ENCODE measurements at regions not wholly inside any gene's neighbourhood (a gene's known extent, or its start where the extent isn't known, plus 50 kb on each side); places are given as distances from the start of the nearest gene placed in this dataset.
A peak's percentile ranks its signal among the peaks of the same experiment; 100 is the strongest.

DNA sequence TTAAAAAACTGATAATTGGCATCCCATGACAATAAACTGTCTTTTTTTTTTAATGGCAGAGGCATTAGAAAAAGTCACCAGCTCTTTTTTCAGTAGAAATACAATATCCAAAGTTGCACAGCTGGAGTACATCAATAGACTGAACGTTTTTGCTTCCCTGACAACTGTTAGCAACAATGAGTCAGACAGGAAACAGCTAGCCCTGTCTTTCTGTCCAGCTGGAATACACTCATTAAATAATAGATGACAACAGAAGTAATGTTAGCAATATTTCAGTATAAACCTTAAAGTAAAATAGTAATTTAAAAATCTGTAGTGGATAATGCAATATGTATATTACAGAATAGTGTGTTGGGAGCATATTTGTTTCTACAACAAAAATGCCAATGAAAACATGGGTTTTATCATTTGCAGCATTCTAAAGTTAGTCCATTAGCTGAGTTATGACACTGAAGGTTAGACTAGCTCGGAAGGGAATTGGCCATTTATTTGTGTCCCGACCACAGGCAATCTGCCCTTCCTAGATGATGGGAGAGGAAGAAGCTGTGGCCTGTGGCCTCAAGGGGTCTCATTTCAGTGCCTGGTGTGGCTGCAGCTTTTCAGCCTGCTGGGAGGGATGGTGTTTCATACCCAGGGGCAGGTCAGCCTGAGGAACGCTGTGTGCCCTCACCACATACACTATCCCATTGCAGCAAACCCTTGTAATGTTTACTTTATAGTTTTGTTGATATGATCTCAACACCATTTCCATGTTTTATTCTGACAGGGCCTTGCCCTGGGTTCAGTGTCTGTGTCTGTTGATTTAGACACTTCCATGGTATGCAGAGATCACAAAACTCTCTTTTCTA, 173.3 kb downstream of the SLC16A9 start:
- Histone ChIP-seq H2BK12ac (ENCODE audit: low read depth, low read length) (no peak overlapping the region), H4K91ac (replicated peaks; ENCODE audit: insufficient read length, low read length) (no peak overlapping the region), H3K79me1 (ENCODE audit: low read depth, low read length) (no peaks in the 10 kb centered on the region), H2BK120ac (replicated peaks; ENCODE audit: low read depth, low read length) (no peak overlapping the region), H4K20me1 (replicated peaks in 1 of 2; ENCODE audit: control insufficient read depth in 1 of 2, insufficient read depth in 2 of 2, low read length in 2 of 2) (no peaks in the 10 kb centered on the region), H2BK20ac (ENCODE audit: low read length) (no peak overlapping the region), H2BK5ac (ENCODE audit: low read depth, low read length) (no peak overlapping the region), H3K18ac (ENCODE audit: extremely low read depth, low read length) (no peak overlapping the region), H3K14ac (ENCODE audit: insufficient read length) (no peak overlapping the region), H3K27ac (ENCODE audit: low read depth, low read length) (no peak overlapping the region), H2BK15ac (ENCODE audit: low read length) (no peak overlapping the region), H3K4ac (replicated peaks; ENCODE audit: insufficient read length, low read depth, low read length) (no peak overlapping the region), H4K8ac (ENCODE audit: extremely low read depth, insufficient read depth, low read length) (no peak overlapping the region), H3K27me3 (replicated peaks in 1 of 4; ENCODE audit: control insufficient read depth in 3 of 4, extremely low read depth in 1 of 4, insufficient read depth in 3 of 4, low read length in 3 of 4) (no peaks in the 10 kb centered on the region), H3K4me3 (ENCODE audit: extremely low read depth in 1 of 4, insufficient read depth in 2 of 4, low read depth in 3 of 4, low read length in 4 of 4) (no peak overlapping the region), H2AFZ (ENCODE audit: low read length) (no peak overlapping the region), H3K23ac (ENCODE audit: insufficient read length) (no peak overlapping the region), H3K4me1 (replicated peaks in 1 of 4; ENCODE audit: control insufficient read depth in 3 of 4, insufficient read depth in 4 of 4, low read length in 3 of 4) (peaks cover 0 to 4% (median 1%) of the 10 kb centered on the region in 4 experiments; a peak in 2 of 7 replicates), H4K5ac (ENCODE audit: insufficient read length, low read depth, low read length) (no peak overlapping the region), H3K23me2 (ENCODE audit: low read depth, low read length) (no peaks in the 10 kb centered on the region), H2AK5ac (ENCODE audit: low read depth, low read length) (no peak overlapping the region), H3K9ac (replicated peaks in 1 of 4; ENCODE audit: extremely low read depth in 1 of 4, low read depth in 3 of 4, low read length in 3 of 4) (no peak overlapping the region), H3K79me2 (ENCODE audit: control insufficient read depth in 1 of 2, insufficient read depth in 2 of 2, low read length in 2 of 2) (no peaks in the 10 kb centered on the region), H3K4me2 (ENCODE audit: insufficient read depth in 1 of 2, low read depth in 2 of 2, low read length in 2 of 2) (no peak overlapping the region), H3K9me3 (ENCODE audit: insufficient read depth in 2 of 2, low read depth in 1 of 2, low read length in 1 of 2) (no peaks in the 10 kb centered on the region), H3K36me3 (ENCODE audit: control insufficient read depth in 2 of 4, insufficient read depth in 4 of 4, low read length in 3 of 4) (no peaks in the 10 kb centered on the region), H3K56ac (replicated peaks; ENCODE audit: insufficient read length, low read depth, low read length) (no peak overlapping the region)
- CTCF ChIA-PET (ENCODE audit: partially characterized antibody), result interaction anchor here (0.6 to 2.3 kb wide), 7 partner anchors 15 to 271 kb away, joined by 3 to 14 read pairs (median 3); no protein-coding TSS in a partner anchor
- POLR2A ChIA-PET (ENCODE audit: partially characterized antibody), result no interaction called here
- TF ChIP-seq RFX5 (IDR thresholded peaks at IDR 0.05; ENCODE audit: borderline replicate concordance, low read depth, low read length), result no peak
- TF ChIP-seq, protein P1, sequence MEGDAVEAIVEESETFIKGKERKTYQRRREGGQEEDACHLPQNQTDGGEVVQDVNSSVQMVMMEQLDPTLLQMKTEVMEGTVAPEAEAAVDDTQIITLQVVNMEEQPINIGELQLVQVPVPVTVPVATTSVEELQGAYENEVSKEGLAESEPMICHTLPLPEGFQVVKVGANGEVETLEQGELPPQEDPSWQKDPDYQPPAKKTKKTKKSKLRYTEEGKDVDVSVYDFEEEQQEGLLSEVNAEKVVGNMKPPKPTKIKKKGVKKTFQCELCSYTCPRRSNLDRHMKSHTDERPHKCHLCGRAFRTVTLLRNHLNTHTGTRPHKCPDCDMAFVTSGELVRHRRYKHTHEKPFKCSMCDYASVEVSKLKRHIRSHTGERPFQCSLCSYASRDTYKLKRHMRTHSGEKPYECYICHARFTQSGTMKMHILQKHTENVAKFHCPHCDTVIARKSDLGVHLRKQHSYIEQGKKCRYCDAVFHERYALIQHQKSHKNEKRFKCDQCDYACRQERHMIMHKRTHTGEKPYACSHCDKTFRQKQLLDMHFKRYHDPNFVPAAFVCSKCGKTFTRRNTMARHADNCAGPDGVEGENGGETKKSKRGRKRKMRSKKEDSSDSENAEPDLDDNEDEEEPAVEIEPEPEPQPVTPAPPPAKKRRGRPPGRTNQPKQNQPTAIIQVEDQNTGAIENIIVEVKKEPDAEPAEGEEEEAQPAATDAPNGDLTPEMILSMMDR (IDR thresholded peaks at IDR 0.05; ENCODE audit: control extremely low read depth in 1 of 3, insufficient read depth in 1 of 3, low read depth in 1 of 3, low read length in 3 of 3), result peak in 2 of 3 experiments; percentile 15 to 23; a peak in 2 of 4 replicates
- WGBS, 2 experiments (ENCODE audit: extremely low coverage in 1 of 2, insufficient coverage in 1 of 2, insufficient read length in 1 of 2, insufficient replicate concordance in 2 of 2, low coverage in 1 of 2, low lambda C conversion rate in 2 of 2, missing lambda C conversion rate in 1 of 2), result 88% methylated on average over 4 of the region's 4 CpGs; no CpG with 5 or more reads in 1 of the 2 experiments
- DNase-seq (ENCODE audit: low read depth in 1 of 2, low spot score in 2 of 2), result no peak
- no peak for FAIRE-seq
